ENCODE measurements at regions not wholly inside any gene's neighbourhood (a gene's known extent, or its start where the extent isn't known, plus 50 kb on each side); places are given as distances from the start of the nearest gene placed in this dataset.

DNA sequence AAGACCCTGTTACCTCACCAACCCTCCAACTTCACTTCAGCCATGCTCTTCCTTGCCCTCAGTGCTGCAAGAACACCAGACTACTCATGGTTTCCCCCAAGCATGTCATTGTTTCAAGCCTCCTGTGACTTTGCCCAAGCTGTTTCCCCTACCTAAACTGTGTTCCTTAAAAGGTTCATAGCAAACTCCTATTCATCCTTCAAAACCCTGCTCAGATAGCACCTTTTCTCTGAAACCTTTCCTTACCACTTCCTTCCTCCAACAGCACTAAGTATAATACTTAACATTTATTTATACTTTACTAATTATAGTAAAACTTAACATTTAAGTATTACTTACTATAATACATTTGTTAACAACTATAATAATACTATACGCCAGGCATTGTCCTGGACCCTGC lies 136.2 kb downstream of the CCT6B start:
- no peak for DNase-seq

DNA sequence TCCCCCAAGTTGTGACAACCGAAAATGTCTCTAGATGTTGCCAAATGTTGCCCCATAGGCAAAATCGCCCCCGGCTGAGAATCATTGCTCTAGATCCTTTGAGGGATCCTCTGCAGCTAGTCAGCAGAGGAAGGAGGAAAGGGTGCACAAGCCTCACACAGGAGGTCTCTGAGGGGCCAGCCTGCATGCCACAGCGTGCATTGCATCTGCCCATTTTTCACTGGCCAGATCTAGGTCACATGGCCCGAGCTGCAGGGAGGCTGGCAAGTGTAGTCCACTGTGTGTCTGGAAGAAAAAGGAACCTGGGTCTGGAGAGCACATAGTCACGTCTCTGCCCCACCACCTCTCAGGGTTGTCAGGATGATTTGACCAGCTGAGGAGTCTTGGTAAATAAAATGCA lies 138.2 kb downstream of the CCT6B start:
- DNase-seq = no peak

DNA sequence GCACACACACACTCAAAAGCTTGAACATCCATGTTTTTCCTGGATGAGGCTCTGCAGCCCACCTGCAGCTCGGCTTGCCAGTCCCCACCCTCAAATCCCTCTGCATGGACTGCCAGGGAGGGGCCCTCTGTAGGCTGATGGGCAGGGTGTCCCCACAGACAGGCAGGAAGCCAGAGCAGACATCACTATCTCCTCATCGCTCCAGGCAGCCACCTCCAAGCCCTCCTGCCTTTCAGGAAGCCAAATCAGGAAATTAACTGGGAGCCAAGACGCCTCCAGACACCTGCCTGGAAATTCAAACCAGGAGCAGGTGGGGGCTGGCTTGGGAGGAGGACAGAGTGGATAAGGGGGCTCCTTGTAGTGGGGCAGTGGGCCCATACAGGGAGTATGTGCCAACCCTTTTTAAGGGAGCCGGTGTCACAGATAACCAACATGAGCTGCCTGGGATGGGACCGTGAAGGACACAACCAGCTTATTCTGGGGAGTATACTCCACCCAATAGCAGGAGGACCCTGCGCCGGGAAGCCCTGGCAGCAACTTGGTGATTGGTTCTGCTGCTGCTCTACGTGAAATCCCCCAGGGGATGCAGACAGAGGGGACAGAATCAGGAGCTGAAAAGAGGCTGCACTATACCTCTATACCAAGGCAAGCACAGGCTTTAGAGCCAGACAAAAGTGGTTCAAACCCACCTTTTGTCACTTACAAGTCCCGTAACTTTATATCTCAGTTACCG lies 139.1 kb downstream of the CCT6B start:
- DNase-seq = no peak

DNA sequence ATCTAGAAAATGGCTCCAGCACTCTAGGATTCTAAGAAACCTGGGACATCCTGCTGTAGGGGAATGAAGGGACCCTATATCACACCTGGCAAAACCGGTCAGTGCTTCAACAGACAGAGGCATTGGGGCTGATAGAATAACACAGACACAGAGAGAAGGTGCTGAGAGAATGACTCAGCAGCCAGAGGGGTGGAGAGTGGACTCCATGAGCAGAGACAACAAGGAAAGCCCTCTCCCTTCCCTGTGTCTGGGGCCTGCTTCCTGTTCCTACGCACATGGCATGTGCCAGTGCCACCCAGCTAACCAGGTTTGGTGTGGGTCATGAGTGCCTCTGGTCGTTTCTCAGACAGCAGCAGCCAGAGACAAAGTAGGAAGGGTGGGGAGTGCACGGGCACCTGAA lies 140.3 kb downstream of the CCT6B start:
- DNase-seq = no peak

DNA sequence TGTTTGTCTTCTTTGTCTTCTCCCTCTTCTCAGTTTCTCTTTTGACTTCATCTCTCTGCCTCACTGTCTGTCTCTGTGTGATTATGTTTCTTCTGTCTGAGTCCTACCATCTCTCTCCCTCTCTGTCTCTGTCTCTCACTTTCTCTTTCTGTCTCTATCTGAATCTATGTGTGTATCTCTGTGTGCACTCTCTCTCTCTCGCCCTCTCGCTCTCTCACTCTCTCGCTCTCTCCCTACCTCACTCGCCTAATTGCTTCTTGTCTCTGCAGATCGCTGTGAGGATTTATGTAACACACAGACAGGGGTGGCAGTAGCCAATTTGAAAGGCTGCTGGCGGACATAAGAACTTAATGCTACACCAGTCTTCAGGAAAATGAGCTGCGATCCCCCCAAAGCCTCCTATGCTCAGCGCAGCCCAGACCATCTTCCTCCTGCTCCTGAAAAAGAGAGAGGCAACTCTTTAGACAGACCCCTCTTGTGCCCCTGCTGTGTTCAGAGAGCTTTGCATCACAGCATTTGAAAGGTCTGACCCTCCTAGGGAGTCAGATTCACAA lies 140.9 kb downstream of the CCT6B start:
- no peak for DNase-seq

DNA sequence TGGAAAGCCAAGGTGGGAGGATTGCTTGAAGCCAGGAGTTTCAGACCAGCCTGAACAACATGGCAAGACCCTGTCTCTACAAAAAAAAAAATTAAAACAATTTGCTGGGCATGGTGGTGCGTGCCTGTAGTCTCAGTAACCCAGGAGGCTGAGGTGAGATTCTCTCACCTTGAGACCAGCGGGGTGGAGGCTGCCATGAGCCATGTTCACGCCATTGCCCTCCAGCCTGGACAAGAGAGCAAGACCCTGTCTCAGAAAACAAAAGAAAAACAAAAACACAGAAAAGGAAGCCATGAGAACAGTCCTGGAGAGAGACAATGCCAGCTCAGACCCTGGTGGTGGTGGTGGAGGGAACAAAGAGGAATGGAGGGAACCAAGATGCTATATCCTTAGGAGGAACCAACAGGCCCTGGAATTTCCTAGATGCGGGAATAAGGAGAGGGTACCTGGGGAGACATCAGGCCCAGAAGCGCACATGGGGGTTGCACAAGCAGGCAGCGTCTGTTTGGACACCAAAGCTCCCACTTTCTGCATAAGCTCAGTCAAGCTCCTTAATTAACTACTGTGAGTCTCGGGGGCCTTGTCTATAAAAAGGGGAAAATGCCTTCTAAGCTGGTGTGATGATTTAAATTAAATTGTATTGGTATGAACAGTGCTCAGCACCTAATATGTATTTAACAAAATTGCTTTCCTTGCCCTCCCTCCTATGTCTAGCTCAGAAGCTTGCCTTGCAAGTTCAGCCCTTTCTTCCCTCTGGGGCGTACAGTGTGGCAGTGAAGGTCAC lies 143.8 kb downstream of the CCT6B start:
- no peak for DNase-seq

DNA sequence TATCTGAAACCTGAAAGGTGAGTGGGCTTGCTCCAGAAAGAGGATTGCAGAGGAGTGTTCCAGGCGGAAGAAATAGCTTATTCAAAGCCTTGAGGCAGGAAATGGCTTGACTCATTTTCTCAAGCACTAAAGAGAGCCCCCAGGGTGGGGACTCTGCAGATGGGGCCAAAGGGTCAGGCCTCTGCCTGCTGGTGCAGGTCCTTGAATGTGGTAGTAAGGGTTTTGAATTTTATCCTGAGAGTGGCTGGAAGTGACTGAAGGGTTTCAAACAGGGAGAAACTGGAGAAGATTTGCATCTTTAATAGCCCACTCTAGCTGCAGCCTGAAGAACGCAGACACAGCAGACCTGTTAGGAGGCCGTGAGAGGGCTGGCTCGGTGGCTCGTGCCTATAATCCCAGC lies 144.4 kb downstream of the CCT6B start:
- no peak for DNase-seq

DNA sequence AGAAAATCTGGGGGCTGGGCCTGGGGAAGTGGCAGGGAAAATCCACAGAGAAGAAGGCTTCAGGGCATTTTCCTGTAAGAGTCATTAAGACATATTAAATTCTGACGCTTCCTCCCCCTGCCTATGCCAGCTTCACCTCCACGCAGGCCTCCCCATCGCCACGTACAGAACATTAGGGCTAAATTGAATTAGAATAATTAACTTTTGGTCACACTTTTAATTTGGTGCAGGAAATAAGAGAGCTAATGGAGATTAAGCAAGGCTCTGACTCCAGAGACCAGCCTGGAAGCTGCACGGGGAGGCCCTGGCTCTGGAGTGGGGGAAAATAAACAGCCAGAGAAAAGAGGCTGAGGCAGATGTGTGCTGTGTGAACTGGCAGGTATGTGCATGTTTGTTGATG lies 148.0 kb downstream of the CCT6B start:
- DNase-seq = no peak

DNA sequence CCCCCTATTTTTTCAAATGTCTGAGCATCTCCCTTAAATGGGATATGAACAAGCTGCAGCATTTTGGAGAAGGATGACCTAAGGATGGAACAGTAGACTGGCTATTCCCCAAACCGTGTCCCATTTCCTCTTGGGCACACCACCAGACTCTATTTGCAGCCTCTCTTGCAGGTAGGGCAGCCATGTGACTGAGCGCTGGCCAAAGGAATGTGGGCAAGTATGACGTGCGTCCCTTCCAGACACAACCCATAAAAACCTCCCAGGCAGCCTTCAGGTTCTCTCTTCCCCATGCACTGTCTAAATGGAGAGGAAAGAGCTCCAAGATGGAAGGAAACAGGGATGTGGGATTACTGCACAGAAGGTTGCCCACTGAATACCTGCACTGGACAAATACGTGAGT lies 149.7 kb downstream of the CCT6B start:
- DNase-seq = no peak

DNA sequence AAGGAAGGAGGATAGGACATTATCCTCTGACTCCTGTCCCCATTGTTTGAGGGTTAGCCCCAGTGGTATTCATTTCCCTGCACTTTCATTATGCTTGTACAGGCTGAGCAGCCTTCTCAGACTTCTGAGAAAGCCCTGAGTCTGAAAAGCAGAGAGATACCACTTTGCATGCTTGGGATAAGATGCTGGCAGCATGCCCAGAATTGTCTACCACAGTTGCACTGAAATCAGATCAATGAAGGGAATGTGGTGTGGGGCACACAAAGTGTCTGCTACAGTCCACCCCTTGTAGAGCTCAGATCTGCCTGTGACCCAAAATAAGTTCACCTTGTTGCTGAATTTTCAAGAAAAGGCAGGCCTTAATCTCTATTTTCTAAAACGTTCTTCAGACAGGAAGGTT lies 160.6 kb downstream of the CCT6B start:
- no peak for DNase-seq

DNA sequence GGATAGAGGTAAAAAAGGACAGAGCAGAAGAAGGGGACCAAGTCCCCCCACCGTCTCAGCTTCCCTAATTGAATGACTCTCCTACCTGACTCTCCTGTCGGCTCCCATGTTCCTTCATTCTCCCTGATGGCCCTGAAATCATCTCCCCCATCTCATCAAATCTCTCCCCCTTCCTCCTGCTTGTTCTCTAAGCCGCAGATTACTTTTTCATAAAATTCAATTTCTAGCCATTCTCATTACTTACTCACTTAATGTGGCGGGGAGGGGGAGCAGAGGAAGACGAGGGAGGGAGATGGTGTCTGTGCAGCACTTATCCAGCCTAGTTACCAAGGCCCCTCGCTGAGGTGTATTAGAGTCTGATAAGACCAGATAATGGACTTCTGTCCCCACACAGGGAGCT lies 161.5 kb downstream of the CCT6B start:
- no peak for DNase-seq

DNA sequence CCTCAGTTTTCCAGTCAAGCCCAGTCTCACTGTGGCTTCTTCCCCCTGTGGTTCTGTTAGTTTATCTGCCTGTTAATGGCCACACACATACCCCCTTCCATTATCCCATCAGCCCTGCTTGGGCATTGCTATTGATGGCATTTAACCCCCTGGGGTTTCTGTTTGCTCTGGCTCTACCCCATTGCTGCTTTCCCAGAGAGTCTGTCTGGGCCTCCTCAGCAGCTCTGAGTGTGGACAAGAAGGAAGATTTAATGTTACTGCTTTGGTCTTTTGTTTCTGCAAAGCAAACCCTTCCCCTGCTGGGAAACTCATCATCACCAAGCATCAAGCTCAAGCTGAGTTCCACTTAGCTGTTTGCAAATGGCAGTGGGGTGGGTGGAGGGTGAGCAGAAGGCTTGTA lies 162.7 kb downstream of the CCT6B start:
- peak in 1 of 2 experiments; percentile 11 for DNase-seq

DNA sequence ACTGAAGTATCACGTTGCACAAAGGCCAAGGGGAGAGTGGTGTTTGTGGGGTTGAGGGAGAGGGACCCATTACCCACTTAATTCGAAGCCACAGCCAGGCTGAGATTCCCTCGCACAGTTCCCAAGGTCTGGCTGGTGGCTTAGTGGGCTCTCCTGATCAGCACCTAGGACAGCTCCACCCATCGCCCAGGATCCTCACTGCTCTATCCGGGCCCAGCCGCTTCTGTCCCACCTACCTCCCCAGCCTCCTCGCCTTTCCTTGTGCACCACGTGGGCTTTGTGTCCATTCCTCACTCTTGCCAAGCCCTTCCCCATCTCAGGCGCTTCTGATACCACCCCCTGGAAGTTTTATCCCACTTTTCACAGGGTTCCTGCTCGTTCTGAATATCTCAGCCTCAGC lies 163.5 kb downstream of the CCT6B start:
- DNase-seq = no peak

DNA sequence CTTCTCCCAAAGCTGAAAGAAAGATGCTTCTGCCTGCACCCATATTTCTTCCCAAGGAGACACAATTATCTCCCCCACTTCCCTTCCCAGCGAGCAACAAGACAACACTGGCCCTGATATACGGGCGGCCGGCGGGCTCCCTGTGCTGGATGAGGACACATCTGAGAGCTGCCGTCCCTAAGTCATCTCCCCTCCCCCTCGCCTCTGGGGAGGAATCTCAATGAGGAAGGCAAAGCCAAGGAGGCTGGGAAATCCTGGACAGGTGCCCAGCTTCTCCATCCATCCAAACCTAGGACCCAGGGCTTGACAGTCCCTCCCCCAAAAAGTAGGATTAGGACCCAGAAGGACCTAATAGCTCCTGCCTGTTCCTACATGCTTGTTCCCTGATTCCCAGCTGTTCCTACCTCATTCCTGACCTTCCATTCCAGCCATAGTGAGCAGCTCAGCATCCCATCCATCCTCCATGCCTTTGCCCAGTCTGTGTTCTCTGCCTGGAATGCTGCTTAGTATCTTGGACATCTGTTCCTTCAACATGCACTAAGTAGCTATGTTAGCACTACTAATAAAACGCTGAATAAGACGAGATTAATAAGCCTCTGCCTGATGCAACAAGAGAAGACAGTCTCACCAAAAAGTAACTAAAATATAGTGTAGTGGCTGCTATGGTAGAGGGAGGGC lies 167.9 kb downstream of the CCT6B start:
- no peak for DNase-seq

DNA sequence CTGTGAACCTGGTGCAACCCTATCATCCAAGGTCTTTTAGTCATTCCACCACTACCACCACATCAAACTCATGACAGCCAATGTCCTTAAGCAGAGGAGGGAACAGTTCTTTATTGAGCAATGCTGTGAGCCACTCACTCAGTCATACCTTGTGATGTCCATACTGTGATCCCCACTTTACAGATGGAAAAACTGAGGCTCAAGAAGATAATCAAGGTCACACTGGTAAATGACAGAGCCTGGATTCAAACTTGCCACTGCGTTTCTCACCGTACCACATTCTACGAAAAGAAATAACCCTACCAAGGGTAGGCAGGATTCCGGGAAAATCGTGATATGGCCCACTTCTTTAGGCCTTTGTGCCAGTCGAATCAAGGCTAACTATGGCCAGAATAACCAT lies 172.6 kb downstream of the CCT6B start:
- DNase-seq = no peak

DNA sequence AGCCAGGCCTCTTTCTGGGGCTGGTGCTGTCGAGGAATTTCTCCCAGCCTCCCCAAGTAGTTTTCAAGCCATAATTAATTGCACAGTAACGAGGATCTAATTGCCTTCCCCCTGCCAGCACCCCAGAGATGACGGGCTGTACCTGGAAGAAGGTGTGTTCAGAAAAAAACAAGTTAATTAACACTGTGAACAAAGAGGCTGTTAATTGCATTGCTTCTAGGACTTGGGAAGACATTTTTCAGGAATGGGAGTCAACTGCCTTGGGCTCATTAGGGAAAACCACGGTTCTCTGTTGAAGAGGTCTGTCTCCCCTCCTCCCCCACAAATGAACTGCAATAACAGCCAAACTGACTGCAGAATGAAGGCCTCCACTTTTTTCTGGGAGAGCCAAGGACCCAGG lies 176.7 kb downstream of the CCT6B start:
- no peak for DNase-seq

DNA sequence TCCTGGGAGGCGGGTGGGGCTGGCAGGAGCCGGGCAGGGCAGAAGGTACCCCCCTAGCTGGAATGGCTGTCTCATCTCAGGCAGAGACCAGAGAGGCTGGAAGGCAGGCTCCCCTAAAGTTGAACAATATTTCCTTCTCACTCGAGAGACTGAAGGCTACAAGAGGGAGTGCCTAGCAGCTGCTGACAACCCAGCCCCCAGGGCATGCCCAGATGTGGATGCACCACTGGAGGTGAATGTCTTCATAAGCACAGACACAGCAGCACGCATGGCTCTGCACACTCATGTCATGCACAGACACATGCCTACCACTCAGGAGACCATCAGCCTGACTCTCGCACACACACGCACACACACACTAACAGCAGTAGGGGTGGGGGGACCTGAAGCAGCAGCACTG lies 179.0 kb downstream of the CCT6B start:
- DNase-seq = no peak

DNA sequence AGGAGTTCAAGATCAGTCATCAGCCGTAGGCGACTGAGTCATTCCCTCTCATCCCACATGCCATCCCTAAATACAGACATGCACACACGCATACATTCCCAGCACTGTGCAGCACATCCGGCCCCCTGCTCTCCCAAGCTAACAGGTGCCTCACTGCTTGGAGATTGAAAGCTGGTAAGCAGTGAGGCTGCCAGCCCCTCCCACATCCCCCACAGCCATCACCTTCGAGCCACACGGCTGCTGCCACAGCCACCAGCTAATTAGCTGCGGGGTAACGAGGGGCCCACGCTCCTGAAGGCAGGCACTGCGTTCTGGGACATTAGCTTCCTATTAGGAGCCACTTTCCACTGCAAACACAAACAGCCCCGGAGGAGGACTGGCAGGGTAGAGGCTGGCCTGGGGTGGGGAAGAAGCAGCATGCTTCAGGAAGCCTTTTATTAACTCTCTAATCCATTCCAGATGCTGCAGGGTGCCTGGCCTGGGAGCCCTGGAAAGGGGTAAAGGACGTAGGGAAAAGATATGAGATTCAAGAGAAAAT lies 179.6 kb downstream of the CCT6B start:
- DNase-seq = no peak

DNA sequence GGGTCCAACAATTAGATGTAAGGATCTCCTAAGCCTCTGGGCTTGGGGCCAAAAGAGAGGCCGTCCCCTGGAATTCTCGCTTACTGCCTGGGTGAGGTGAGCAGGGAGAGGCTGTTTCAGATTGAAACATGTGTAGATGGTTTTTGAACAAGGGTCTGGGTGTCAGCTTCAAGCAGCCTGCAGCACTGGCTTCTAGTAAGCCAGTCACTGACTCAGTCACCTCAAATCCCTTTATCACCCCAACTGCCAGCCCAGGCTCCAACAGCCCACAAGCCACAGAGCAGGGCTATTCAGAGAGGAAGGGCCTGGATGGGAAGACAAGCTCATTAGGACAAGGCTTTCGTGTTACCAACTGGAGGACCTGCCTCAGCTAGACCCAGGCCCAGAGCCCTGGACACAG lies 180.2 kb downstream of the CCT6B start:
- DNase-seq = no peak

DNA sequence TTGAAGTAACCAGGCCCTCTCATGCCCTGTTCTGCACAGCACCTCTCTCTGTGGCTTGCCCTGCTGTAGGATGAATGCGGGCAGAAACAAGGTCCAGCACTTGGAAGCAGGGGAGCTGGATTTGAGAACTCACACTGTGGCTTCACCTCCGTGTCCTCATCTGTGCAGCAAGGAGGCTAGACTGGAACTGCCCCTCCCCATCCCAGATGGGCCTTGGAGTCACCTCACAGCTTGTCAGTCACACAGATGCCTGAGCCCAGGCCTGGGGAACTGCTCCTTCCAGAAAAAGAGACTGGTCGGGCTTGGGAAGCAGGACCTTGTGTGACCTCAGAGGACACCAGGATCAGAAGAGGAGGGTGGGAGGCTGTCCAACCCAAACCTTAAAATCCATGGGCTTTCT lies 180.8 kb downstream of the CCT6B start:
- DNase-seq = no peak

DNA sequence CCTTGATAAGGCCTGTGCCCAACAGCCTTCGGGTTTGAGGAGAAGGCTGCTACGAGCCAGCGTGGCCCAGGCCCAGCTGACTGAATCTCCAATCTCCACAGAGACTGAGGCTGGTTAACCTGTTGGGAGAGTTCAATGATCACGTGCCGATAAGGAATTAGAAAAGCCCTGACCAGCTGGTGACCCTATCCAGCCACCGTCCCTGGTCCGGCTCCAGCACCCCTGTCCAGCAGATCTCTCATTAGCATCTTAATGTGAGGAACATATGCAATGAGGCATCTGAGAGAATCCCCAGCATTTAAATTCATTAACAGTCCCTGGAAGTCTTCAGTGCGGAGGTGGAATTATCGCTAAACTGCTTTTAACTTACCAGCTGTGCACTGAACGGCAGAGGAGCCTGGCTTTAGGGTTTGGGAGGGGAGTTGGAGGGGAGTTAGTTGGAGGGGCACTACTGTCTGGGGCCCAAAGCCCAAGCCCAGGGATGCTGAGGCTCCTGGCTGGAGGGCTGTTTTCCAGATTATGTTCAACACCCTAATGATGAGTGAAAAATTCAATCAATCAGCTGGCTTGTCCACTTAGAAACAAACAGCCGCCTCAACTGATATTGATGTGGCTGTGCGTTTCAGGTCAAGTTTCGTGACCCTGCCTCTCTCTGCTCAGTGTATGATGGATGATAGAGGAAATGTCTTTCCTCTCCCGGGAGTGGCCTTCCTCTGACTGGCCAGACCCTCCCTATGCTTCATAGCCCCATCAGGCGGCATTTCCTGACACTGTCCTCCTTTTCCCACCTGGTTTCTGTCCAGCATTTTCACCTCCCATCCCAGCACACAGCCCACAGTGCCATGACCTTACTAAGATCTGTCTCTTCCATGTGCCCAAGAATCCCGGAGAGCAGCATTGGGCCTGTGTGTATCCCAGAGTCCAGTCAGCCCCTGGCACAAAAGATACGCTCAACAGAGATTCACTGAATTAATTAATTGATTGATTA lies 184.5 kb downstream of the CCT6B start:
- DNase-seq = no peak

DNA sequence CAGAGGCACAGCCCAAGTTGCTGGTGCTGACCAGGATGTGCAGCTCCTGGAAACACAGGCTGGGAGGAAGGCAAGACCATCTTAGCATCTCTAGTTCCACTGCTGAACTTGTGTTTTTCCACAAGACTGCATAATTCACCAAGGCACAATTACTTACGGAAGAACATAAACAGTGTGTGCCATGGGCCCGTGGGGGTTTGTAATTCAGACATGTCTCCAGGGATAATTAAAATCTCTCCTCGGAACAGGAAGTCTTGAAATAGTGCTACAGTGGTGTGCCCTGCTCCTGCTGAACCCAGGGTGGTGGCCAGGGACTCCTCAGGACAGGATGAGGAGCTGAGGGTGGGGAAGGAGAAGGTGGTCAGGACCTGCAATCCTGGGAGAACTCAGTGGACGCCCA lies 188.2 kb downstream of the CCT6B start:
- no peak for DNase-seq

Data from NCI-H2081 (cell line).